ENCODE measurements at regions not wholly inside any gene's neighbourhood (a gene's known extent, or its start where the extent isn't known, plus 50 kb on each side); places are given as distances from the start of the nearest gene placed in this dataset.

DNA sequence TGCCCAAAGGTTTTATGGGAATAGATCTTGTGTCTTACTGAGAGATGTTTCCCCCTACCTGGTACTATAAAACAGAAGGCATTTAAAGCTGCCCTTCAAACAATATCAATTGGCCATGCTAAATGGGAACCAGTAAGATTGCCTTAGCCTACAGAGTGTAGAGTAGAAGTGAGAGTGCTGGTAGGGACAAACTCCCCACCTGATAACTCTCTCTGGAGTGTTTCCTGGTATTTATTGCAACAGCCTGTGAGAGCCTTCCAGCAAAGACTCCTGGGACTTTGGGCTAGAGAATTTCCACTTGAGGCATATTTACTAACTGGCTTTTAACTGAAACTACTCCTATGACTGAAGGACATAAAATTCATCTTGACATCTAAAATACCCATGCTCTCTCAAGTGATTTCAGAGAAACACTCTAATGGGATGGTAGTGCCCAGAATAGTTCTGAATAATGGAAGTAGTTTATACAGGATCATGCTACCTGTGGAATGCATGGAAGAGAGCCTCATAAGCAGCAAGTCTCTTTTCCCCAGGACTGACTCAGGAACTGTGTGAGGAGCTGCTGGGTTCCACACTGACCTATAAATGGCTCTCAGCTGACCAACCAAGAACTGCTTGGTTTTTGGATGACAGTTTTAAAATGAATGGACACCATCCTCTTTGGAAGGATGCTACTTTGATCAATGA, 132.7 kb upstream of the SLITRK5 start:
- TF ChIP-seq, protein P1, sequence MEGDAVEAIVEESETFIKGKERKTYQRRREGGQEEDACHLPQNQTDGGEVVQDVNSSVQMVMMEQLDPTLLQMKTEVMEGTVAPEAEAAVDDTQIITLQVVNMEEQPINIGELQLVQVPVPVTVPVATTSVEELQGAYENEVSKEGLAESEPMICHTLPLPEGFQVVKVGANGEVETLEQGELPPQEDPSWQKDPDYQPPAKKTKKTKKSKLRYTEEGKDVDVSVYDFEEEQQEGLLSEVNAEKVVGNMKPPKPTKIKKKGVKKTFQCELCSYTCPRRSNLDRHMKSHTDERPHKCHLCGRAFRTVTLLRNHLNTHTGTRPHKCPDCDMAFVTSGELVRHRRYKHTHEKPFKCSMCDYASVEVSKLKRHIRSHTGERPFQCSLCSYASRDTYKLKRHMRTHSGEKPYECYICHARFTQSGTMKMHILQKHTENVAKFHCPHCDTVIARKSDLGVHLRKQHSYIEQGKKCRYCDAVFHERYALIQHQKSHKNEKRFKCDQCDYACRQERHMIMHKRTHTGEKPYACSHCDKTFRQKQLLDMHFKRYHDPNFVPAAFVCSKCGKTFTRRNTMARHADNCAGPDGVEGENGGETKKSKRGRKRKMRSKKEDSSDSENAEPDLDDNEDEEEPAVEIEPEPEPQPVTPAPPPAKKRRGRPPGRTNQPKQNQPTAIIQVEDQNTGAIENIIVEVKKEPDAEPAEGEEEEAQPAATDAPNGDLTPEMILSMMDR (IDR thresholded peaks at IDR 0.05) = no peak
- TF ChIP-seq ZFX (IDR thresholded peaks at IDR 0.05; ENCODE audit: borderline replicate concordance) = no peak

All from 22Rv1 (cell line).